Natural killer cell treated with Interleukin-12 subunit alpha and Interleukin-12 subunit beta and Interleukin-15 and Interleukin-18, amount 100 ng/mL, for 72 hours (primary cell): ENCODE measurements at regions not wholly inside any gene's neighbourhood (a gene's known extent, or its start where the extent isn't known, plus 50 kb on each side); places are given as distances from the start of the nearest gene placed in this dataset.
"Not testable (repeated sequence)": the region's sequence is repeated elsewhere in the genome, so short reads cannot be mapped to it uniquely, and the experiment has no call there.

Experiments used
- ATAC-seq, 2 donors: fragments of 150-1000 bp; cut with Tn5 transposase in 1 of 2; sonication (Bioruptor Pico), chemical (Tn5 transposase) in 1 of 2; 2 replicates each; pipeline ENCODE4 v1.10.0; 2021
- DNase-seq: peaks from one replicate; pipeline ENCODE4 v3.0.0; 2022; ENCODE audit warnings: low spot score
- H3K27ac Mint-ChIP-seq, 2 donors: 1 replicate in 1 of 2; 2 replicates in 1 of 2; pipeline ENCODE4 v1.8.0; 2022; ENCODE audit warnings: mixed read lengths in 2 of 2, mild to moderate bottlenecking in 1 of 2, moderate library complexity in 1 of 2
- H3K27me3 Mint-ChIP-seq, 2 donors: 1 replicate in 1 of 2; 2 replicates in 1 of 2; pipeline ENCODE4 v1.8.0; 2022; ENCODE audit warnings: mixed read lengths in 2 of 2
- H3K36me3 Mint-ChIP-seq: one replicate; pipeline ENCODE4 v1.8.0; 2022; ENCODE audit warnings: mixed read lengths
- H3K4me1 Mint-ChIP-seq, 2 donors: 1 replicate in 1 of 2; 2 replicates in 1 of 2; pipeline ENCODE4 v1.8.0; 2022; ENCODE audit warnings: low read depth in 2 of 2, mixed read lengths in 2 of 2, mild to moderate bottlenecking in 1 of 2
- H3K4me3 Mint-ChIP-seq: one replicate; pipeline ENCODE4 v1.8.0; 2022; ENCODE audit warnings: mixed read lengths
- H3K9me3 Mint-ChIP-seq: 2 replicates; pipeline ENCODE4 v1.8.0; 2022; ENCODE audit warnings: mixed read lengths

- not testable (repeated sequence) for H3K27ac Mint-ChIP-seq, H3K4me1 Mint-ChIP-seq, H3K36me3 Mint-ChIP-seq, H3K4me3 Mint-ChIP-seq, ATAC-seq, H3K27me3 Mint-ChIP-seq, DNase-seq, H3K9me3 Mint-ChIP-seq
Measured at GRCh38 chr16:18725321-18725720, 64.8 kb downstream of the RPS15A start.

- not testable (repeated sequence) for DNase-seq, H3K27ac Mint-ChIP-seq, H3K36me3 Mint-ChIP-seq, H3K4me3 Mint-ChIP-seq, H3K4me1 Mint-ChIP-seq, H3K27me3 Mint-ChIP-seq, H3K9me3 Mint-ChIP-seq, ATAC-seq
Measured at GRCh38 chr16:18719978-18720377, 70.2 kb downstream of the RPS15A start.

- ATAC-seq, H3K27me3 Mint-ChIP-seq, H3K4me3 Mint-ChIP-seq, H3K4me1 Mint-ChIP-seq, H3K36me3 Mint-ChIP-seq, H3K27ac Mint-ChIP-seq, DNase-seq, H3K9me3 Mint-ChIP-seq: not testable (repeated sequence)
Measured at GRCh38 chr16:18712580-18712979, 77.6 kb downstream of the RPS15A start.

- H3K9me3 Mint-ChIP-seq, H3K4me3 Mint-ChIP-seq, ATAC-seq, H3K27ac Mint-ChIP-seq, H3K36me3 Mint-ChIP-seq, H3K4me1 Mint-ChIP-seq, DNase-seq, H3K27me3 Mint-ChIP-seq: not testable (repeated sequence)
Measured at GRCh38 chr16:18710659-18711058, 79.5 kb downstream of the RPS15A start.

GRCh38 chr16:18701239-18701638 lies 88.9 kb downstream of the RPS15A start:
- H3K4me3 Mint-ChIP-seq, DNase-seq, H3K36me3 Mint-ChIP-seq: not testable (repeated sequence)

GRCh38 chr16:18696029-18696428 lies 94.1 kb downstream of the RPS15A start:
- not testable (repeated sequence) for H3K27ac Mint-ChIP-seq, DNase-seq, H3K27me3 Mint-ChIP-seq, H3K9me3 Mint-ChIP-seq, H3K36me3 Mint-ChIP-seq, H3K4me1 Mint-ChIP-seq, H3K4me3 Mint-ChIP-seq, ATAC-seq

More at GRCh38 chr16:18701239-18701638, 88.9 kb downstream of the RPS15A start:
- not testable (repeated sequence) for H3K9me3 Mint-ChIP-seq, H3K27ac Mint-ChIP-seq, H3K27me3 Mint-ChIP-seq, H3K4me1 Mint-ChIP-seq, ATAC-seq

GRCh38 chr16:18686079-18686968 lies 103.8 kb downstream of the RPS15A start:
- not testable (repeated sequence) for H3K4me3 Mint-ChIP-seq, H3K27ac Mint-ChIP-seq, DNase-seq, H3K4me1 Mint-ChIP-seq, H3K27me3 Mint-ChIP-seq, H3K9me3 Mint-ChIP-seq, H3K36me3 Mint-ChIP-seq
- peak; percentile 54 to 62 for ATAC-seq

GRCh38 chr16:18645784-18646183 lies 83.9 kb upstream of the NOMO2 start:
- not testable (repeated sequence) for H3K27me3 Mint-ChIP-seq, ATAC-seq, DNase-seq, H3K4me3 Mint-ChIP-seq, H3K4me1 Mint-ChIP-seq, H3K36me3 Mint-ChIP-seq, H3K9me3 Mint-ChIP-seq, H3K27ac Mint-ChIP-seq

- not testable (repeated sequence) for H3K36me3 Mint-ChIP-seq, H3K9me3 Mint-ChIP-seq, H3K4me1 Mint-ChIP-seq, H3K4me3 Mint-ChIP-seq, H3K27ac Mint-ChIP-seq, DNase-seq, ATAC-seq, H3K27me3 Mint-ChIP-seq
Measured at GRCh38 chr16:18636928-18637327, 75.0 kb upstream of the NOMO2 start.

- H3K9me3 Mint-ChIP-seq, DNase-seq, H3K4me1 Mint-ChIP-seq, H3K36me3 Mint-ChIP-seq, H3K4me3 Mint-ChIP-seq, ATAC-seq, H3K27ac Mint-ChIP-seq, H3K27me3 Mint-ChIP-seq: not testable (repeated sequence)
Measured at GRCh38 chr16:18636148-18636547, 74.3 kb upstream of the NOMO2 start.

- H3K27ac Mint-ChIP-seq, H3K9me3 Mint-ChIP-seq, H3K4me1 Mint-ChIP-seq, H3K27me3 Mint-ChIP-seq, H3K36me3 Mint-ChIP-seq, H3K4me3 Mint-ChIP-seq, ATAC-seq, DNase-seq: not testable (repeated sequence)
Measured at GRCh38 chr16:18634981-18635380, 73.1 kb upstream of the NOMO2 start.

- not testable (repeated sequence) for H3K4me1 Mint-ChIP-seq, H3K4me3 Mint-ChIP-seq, DNase-seq, ATAC-seq, H3K27me3 Mint-ChIP-seq, H3K9me3 Mint-ChIP-seq, H3K27ac Mint-ChIP-seq, H3K36me3 Mint-ChIP-seq
Measured at GRCh38 chr16:18631713-18632112, 69.8 kb upstream of the NOMO2 start.

- H3K36me3 Mint-ChIP-seq, H3K27ac Mint-ChIP-seq, DNase-seq, H3K9me3 Mint-ChIP-seq, ATAC-seq, H3K4me3 Mint-ChIP-seq, H3K4me1 Mint-ChIP-seq: not testable (repeated sequence)
- peaks cover 7 to 14% of the 10 kb centered on the region in 2 donors for H3K27me3 Mint-ChIP-seq
Measured at GRCh38 chr16:18616993-18617392, 55.1 kb upstream of the NOMO2 start.

- not testable (repeated sequence) for H3K4me3 Mint-ChIP-seq, H3K9me3 Mint-ChIP-seq, ATAC-seq, H3K27ac Mint-ChIP-seq, H3K4me1 Mint-ChIP-seq, DNase-seq, H3K36me3 Mint-ChIP-seq
- H3K27me3 Mint-ChIP-seq: peaks cover 7 to 14% of the 10 kb centered on the region in 2 donors
Measured at GRCh38 chr16:18616137-18616755, 54.3 kb upstream of the NOMO2 start.
